ENCODE measurements at regions not wholly inside any gene's neighbourhood (a gene's known extent, or its start where the extent isn't known, plus 50 kb on each side); places are given as distances from the start of the nearest gene placed in this dataset.

- TF ChIP-seq SUZ12 (IDR thresholded peaks at IDR 0.05; ENCODE audit: extremely low read depth, insufficient read depth, insufficient read length) (no peak), ZNF274 (IDR thresholded peaks at IDR 0.05; ENCODE audit: low read depth, low read length) (no peak)
These were observed 96.0 kb downstream of the PLEKHG1 start for GRCh38 chr6:150695652-150696051.
